GM23338 (cell line): ENCODE measurements at regions not wholly inside any gene's neighbourhood (a gene's known extent, or its start where the extent isn't known, plus 50 kb on each side); places are given as distances from the start of the nearest gene placed in this dataset.

Source experiments
- CREB1 ChIP-seq: fragments of 250-450 bp; sonication (Bioruptor Pico); IDR thresholded peaks from 2 replicates; pipeline ENCODE4 v1.5.0; 2020; ENCODE audit warnings: low read depth, mild to moderate bottlenecking, moderate library complexity
- CTCF ChIP-seq, 2 experiments: fragments of 200-600 bp in 1 of 2; sonication (generic) in 1 of 2; conservative IDR thresholded peaks; 2 replicates each; pipeline versions ENCODE4 v1.5.1 to v1.6.1; 2016 to 2017; ENCODE audit warnings: antibody characterized with exemption in 2 of 2, low read depth in 2 of 2, mild to moderate bottlenecking in 2 of 2, moderate library complexity in 1 of 2
- ETS1 ChIP-seq: IDR thresholded peaks from 2 replicates; pipeline ENCODE4 v1.6.1; 2016; ENCODE audit warnings: antibody characterized with exemption
- EZH2 ChIP-seq: fragments of 200-600 bp; sonication (generic); IDR thresholded peaks from one replicate; pipeline ENCODE4 v1.8.0; 2017; ENCODE audit warnings: antibody characterized with exemption, mild to moderate bottlenecking, low read depth; ENCODE audit not compliant: unreplicated experiment
- EZH2phosphoT487 ChIP-seq: fragments of 200-600 bp; sonication (generic); IDR thresholded peaks from one replicate; pipeline ENCODE4 v1.8.1; 2018; ENCODE audit warnings: antibody characterized with exemption; ENCODE audit not compliant: unreplicated experiment
- JUNB ChIP-seq: IDR thresholded peaks from one replicate; pipeline ENCODE4 v1.6.1; 2016; ENCODE audit warnings: antibody characterized with exemption; ENCODE audit not compliant: unreplicated experiment
- POLR2AphosphoS5 ChIP-seq: IDR thresholded peaks from 2 replicates; pipeline ENCODE4 v1.6.1; 2016; ENCODE audit warnings: antibody characterized with exemption, low read depth
- REST ChIP-seq: IDR thresholded peaks from one replicate; pipeline ENCODE4 v1.6.1; 2018; ENCODE audit warnings: antibody characterized with exemption; ENCODE audit not compliant: unreplicated experiment
- ZNF114 ChIP-seq: fragments of 250-450 bp; sonication (Bioruptor Pico); IDR thresholded peaks from 2 replicates; pipeline ENCODE4 v1.5.0; 2020; ENCODE audit warnings: mild to moderate bottlenecking, moderate library complexity

- TF ChIP-seq CTCF (conservative IDR thresholded peaks at IDR 0.05; ENCODE audit: low read depth in 2 of 2): no peak
- TF ChIP-seq POLR2AphosphoS5: no peak
- TF ChIP-seq EZH2: no peak
- no peak for TF ChIP-seq REST
- TF ChIP-seq CREB1 (CRISPR knock-in tag): no peak
- TF ChIP-seq ZNF114 (CRISPR knock-in tag): no peak
- no peak for TF ChIP-seq EZH2phosphoT487
- no peak for TF ChIP-seq JUNB
- TF ChIP-seq ETS1: no peak
Measured at GRCh38 chr6:12408752-12409151, 118.6 kb downstream of the EDN1 start.
